Loucy (cell line): ENCODE measurements at regions not wholly inside any gene's neighbourhood (a gene's known extent, or its start where the extent isn't known, plus 50 kb on each side); places are given as distances from the start of the nearest gene placed in this dataset.

Experiments used
- H2AFZ ChIP-seq: fragments of 200-600 bp; sonication (generic); 2 replicates; pipeline ENCODE4 v1.6.0; 2016; ENCODE audit warnings: antibody characterized with exemption, mild to moderate bottlenecking, low read length, moderate library complexity
- H3F3A ChIP-seq: fragments of 200-600 bp; 2 replicates; pipeline ENCODE4 v1.6.0; 2016; ENCODE audit warnings: antibody characterized with exemption, low read depth, mild to moderate bottlenecking
- H3K27me3 ChIP-seq: fragments of 200-600 bp; sonication (generic); 2 replicates; pipeline ENCODE4 v1.6.1; 2014; ENCODE audit warnings: low read length, mild to moderate bottlenecking; ENCODE audit not compliant: insufficient read depth, poor library complexity, severe bottlenecking
- H3K36me3 ChIP-seq: fragments of 200-600 bp; sonication (generic); 2 replicates; pipeline ENCODE4 v1.6.1; 2016; ENCODE audit warnings: low read length; ENCODE audit not compliant: insufficient read depth
- H3K4me1 ChIP-seq: fragments of 200-600 bp; sonication (generic); 2 replicates; pipeline ENCODE4 v1.5.1; 2014; ENCODE audit warnings: low read length, mild to moderate bottlenecking; ENCODE audit not compliant: insufficient read depth, poor library complexity, severe bottlenecking
- H3K4me2 ChIP-seq: fragments of 200-600 bp; sonication (generic); 2 replicates; pipeline ENCODE4 v1.6.0; 2014; ENCODE audit warnings: antibody characterized with exemption, low read length, low read depth, mild to moderate bottlenecking; ENCODE audit not compliant: poor library complexity, severe bottlenecking
- H3K4me3 ChIP-seq: fragments of 200-600 bp; sonication (generic); 2 replicates; pipeline ENCODE4 v1.5.1; 2014; ENCODE audit warnings: low read length, mild to moderate bottlenecking, mixed read lengths; ENCODE audit not compliant: poor library complexity, severe bottlenecking
- H3K79me2 ChIP-seq: fragments of 200-600 bp; sonication (generic); 2 replicates; pipeline ENCODE4 v1.6.1; 2014; ENCODE audit warnings: low read length; ENCODE audit not compliant: insufficient read depth
- H3K9ac ChIP-seq: fragments of 200-600 bp; sonication (generic); 2 replicates; pipeline ENCODE4 v1.6.0; 2014; ENCODE audit warnings: mild to moderate bottlenecking, low read depth, low read length, moderate library complexity; ENCODE audit not compliant: poor library complexity, severe bottlenecking
- H3K9me2 ChIP-seq: fragments of 200-600 bp; sonication (generic); replicated peaks from 2 replicates; pipeline ENCODE4 v1.6.1; 2016; ENCODE audit warnings: low read depth, low read length, mixed read lengths
- H3K9me3 ChIP-seq: fragments of 200-600 bp; sonication (generic); 2 replicates; pipeline ENCODE4 v1.6.1; 2014; ENCODE audit warnings: mild to moderate bottlenecking, antibody characterized with exemption, low read length, low read depth; ENCODE audit not compliant: insufficient read depth
- H4K20me1 ChIP-seq: fragments of 200-600 bp; sonication (generic); 2 replicates; pipeline ENCODE4 v1.6.0; 2014; ENCODE audit warnings: antibody characterized with exemption, low read length, mild to moderate bottlenecking; ENCODE audit not compliant: insufficient read depth, poor library complexity, severe bottlenecking
- EZH2phosphoT487 ChIP-seq: fragments of 200-600 bp; IDR thresholded peaks from 2 replicates; pipeline ENCODE4 v1.6.1; 2018; ENCODE audit warnings: antibody characterized with exemption, mild to moderate bottlenecking, moderate library complexity, borderline replicate concordance
- TF ChIP-seq, protein P1 (sequence below): fragments of 200-600 bp; sonication (generic); conservative IDR thresholded peaks from 2 replicates; pipeline ENCODE4 v1.5.1; 2014; ENCODE audit warnings: mild to moderate bottlenecking, antibody characterized with exemption, low read length

DNA sequence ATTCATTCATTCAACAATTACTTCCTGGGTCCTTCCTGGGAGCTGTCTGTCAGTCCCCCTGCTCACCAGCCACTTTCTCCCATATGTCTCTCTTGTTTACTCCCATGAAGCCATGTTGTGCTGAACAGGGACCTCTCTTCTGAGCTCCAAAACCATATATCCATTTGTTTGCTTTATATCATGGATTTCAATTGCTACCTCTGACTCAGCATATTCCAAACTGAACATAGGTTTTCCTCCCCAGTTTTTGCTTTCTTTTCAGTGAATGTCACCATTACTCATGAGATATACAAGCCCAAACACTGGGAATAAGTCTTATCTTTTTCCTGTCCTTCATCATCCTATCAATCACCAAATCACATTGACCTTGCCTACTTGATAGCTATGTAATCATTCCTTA, 152.5 kb upstream of the P2RY1 start:
- no peaks in the 10 kb centered on the region for H3F3A ChIP-seq
- no peaks in the 10 kb centered on the region for H3K79me2 ChIP-seq
- H3K36me3 ChIP-seq = no peaks in the 10 kb centered on the region
- no peak overlapping the region for H3K4me2 ChIP-seq
- TF ChIP-seq, protein P1, sequence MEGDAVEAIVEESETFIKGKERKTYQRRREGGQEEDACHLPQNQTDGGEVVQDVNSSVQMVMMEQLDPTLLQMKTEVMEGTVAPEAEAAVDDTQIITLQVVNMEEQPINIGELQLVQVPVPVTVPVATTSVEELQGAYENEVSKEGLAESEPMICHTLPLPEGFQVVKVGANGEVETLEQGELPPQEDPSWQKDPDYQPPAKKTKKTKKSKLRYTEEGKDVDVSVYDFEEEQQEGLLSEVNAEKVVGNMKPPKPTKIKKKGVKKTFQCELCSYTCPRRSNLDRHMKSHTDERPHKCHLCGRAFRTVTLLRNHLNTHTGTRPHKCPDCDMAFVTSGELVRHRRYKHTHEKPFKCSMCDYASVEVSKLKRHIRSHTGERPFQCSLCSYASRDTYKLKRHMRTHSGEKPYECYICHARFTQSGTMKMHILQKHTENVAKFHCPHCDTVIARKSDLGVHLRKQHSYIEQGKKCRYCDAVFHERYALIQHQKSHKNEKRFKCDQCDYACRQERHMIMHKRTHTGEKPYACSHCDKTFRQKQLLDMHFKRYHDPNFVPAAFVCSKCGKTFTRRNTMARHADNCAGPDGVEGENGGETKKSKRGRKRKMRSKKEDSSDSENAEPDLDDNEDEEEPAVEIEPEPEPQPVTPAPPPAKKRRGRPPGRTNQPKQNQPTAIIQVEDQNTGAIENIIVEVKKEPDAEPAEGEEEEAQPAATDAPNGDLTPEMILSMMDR = no peak
- TF ChIP-seq EZH2phosphoT487 = no peak
- no peak overlapping the region for H3K4me3 ChIP-seq
- H3K9me2 ChIP-seq = no peaks in the 10 kb centered on the region
- no peak overlapping the region for H2AFZ ChIP-seq
- no peaks in the 10 kb centered on the region for H3K27me3 ChIP-seq
- no peaks in the 10 kb centered on the region; the same call in 1 of the 2 replicates for H3K9me3 ChIP-seq
- no peak overlapping the region for H3K9ac ChIP-seq
- H4K20me1 ChIP-seq = no peaks in the 10 kb centered on the region
- no peaks in the 10 kb centered on the region for H3K4me1 ChIP-seq

DNA sequence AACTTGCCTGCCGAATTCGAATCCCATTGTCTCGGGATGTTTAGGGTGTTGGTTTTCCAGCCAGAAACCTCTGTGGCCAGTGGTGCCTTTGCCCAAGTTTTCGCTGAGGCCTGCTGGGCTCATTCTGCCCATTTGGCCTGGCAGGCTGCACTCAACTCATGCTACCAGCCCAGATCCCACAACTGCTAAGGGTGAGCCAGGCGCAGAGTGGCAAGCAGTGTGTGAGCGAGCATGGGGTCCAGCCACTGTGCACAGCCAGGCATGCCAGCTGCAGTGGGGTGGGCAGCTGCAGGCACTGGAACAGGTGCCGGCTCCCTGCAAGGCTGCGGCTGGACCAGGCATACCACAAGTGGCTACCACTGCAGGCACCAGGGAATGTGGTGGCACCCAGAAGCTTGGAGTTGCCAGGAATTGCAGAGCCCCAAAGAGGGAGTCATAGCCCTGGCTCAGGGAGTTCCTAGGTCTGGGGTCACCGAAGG, 151.4 kb upstream of the P2RY1 start:
- TF ChIP-seq EZH2phosphoT487 = no peak
- TF ChIP-seq, protein P1 = no peak
- no peaks in the 10 kb centered on the region for H3F3A ChIP-seq
- H4K20me1 ChIP-seq = no peaks in the 10 kb centered on the region
- no peak overlapping the region for H3K4me2 ChIP-seq
- H3K79me2 ChIP-seq = no peaks in the 10 kb centered on the region
- no peaks in the 10 kb centered on the region for H3K27me3 ChIP-seq
- H3K9me2 ChIP-seq = no peaks in the 10 kb centered on the region
- H2AFZ ChIP-seq = no peak overlapping the region
- H3K9me3 ChIP-seq = no peaks in the 10 kb centered on the region; the same call in 1 of the 2 replicates
- H3K4me3 ChIP-seq = no peak overlapping the region
- H3K9ac ChIP-seq = no peak overlapping the region
- H3K4me1 ChIP-seq = no peaks in the 10 kb centered on the region
- H3K36me3 ChIP-seq = no peaks in the 10 kb centered on the region

DNA sequence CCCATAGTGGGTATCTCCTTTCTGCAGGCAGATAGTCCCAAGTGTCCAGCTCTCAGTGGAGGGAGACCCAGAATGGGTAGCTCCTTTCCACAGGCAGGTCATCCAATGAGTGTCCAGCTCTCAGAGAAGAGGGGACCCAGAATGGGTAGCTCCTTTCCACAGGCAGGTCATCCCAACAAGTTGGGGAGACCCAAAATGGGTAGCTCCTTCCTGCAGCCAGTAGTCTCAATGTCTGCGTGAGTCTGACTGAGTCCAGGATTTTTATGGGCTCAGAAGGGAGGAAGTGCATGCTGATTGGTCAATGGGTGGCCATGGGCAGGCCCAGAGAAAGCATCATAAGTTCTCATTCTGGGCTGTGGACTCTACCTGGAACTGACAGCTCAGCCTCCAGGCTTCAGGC, 150.7 kb upstream of the P2RY1 start:
- Histone ChIP-seq H3K9ac (no peak overlapping the region), H3K79me2 (no peaks in the 10 kb centered on the region), H3F3A (no peaks in the 10 kb centered on the region), H4K20me1 (no peaks in the 10 kb centered on the region), H3K4me1 (no peaks in the 10 kb centered on the region), H3K4me3 (no peak overlapping the region), H3K36me3 (no peaks in the 10 kb centered on the region), H3K27me3 (no peaks in the 10 kb centered on the region), H3K9me2 (no peaks in the 10 kb centered on the region), H2AFZ (no peak overlapping the region), H3K9me3 (no peaks in the 10 kb centered on the region; the same call in 1 of the 2 replicates), H3K4me2 (no peak overlapping the region)
- TF ChIP-seq, protein P1 = no peak
- TF ChIP-seq EZH2phosphoT487 = no peak
